Thyroid gland (tissue), 4 donors: ENCODE measurements at regions not wholly inside any gene's neighbourhood (a gene's known extent, or its start where the extent isn't known, plus 50 kb on each side); places are given as distances from the start of the nearest gene placed in this dataset.

Source experiments
- DNase-seq, 2 donors: peaks; one replicate each; pipeline ENCODE4 v3.0.0-alpha.2; 2019
- H3K27ac ChIP-seq, 3 donors: fragments of 200-600 bp; sonication (generic); 1 replicate in 2 of 3; 2 replicates in 1 of 3; pipeline ENCODE4 v1.5.1; 2016 to 2019; ENCODE audit warnings: mild to moderate bottlenecking in 1 of 3, moderate library complexity in 1 of 3
- H3K27me3 ChIP-seq: fragments of 200-600 bp; sonication (generic); one replicate; pipeline ENCODE4 v1.5.1; 2019
- H3K36me3 ChIP-seq, 2 donors: fragments of 200-600 bp; sonication (generic); one replicate each; pipeline ENCODE4 v1.5.1; 2016 to 2019
- H3K4me1 ChIP-seq, 2 donors: fragments of 200-600 bp; sonication (generic); one replicate each; pipeline ENCODE4 v1.5.1; 2017 to 2019
- H3K4me3 ChIP-seq, 3 donors: fragments of 200-600 bp; sonication (generic); replicated peaks in 1 of 3; 1 replicate in 2 of 3; 2 replicates in 1 of 3; pipeline ENCODE4 v1.5.1; 2016; ENCODE audit warnings: mild to moderate bottlenecking in 1 of 3
- H3K9me3 ChIP-seq: fragments of 200-600 bp; sonication (generic); one replicate; pipeline ENCODE4 v1.5.1; 2017
- POLR2A ChIP-seq, 2 donors: fragments of 450-650 bp; IDR thresholded peaks; one replicate each; pipeline ENCODE4 v1.6.1; 2017; ENCODE audit warnings: antibody characterized with exemption in 2 of 2, mild to moderate bottlenecking in 2 of 2, moderate library complexity in 1 of 2
- WGBS, 2 donors: methylation state at CpG; one replicate each; pipeline ENCODE4 v1.1.5; 2017; 5-methylcytosine and 5-hydroxymethylcytosine counted together
- intact Hi-C: fragments of 100-400 bp; cut with DNase I; formaldehyde crosslinking; loops from one replicate; pipeline ENCODE4 v1.15.1; 2023
- TF ChIP-seq, protein P1 (sequence below), 6 experiments: fragments of 200-600 bp in 3 of 6; fragments of 450-650 bp in 3 of 6; sonication (generic) in 3 of 6; IDR thresholded peaks; one replicate each; pipeline ENCODE4 v1.5.1; 2016 to 2019; ENCODE audit warnings: antibody characterized with exemption in 6 of 6, mild to moderate bottlenecking in 2 of 6, inconsistent platforms in 1 of 6, moderate library complexity in 1 of 6

- intact Hi-C loops: no loop called here
- 74 to 84% methylated on average over 3 of the region's 3 CpGs for WGBS, 2 donors
- H3K27me3 ChIP-seq: no peaks in the 10 kb centered on the region
- H3K27ac ChIP-seq: no peak overlapping the region
- no peaks in the 10 kb centered on the region for H3K4me1 ChIP-seq
- DNase-seq: no peak
- H3K36me3 ChIP-seq: no peaks in the 10 kb centered on the region
- no peak overlapping the region for H3K4me3 ChIP-seq
- no peaks in the 10 kb centered on the region for H3K9me3 ChIP-seq
- TF ChIP-seq POLR2A (IDR thresholded peaks at IDR 0.05): no peak
- TF ChIP-seq, protein P1, sequence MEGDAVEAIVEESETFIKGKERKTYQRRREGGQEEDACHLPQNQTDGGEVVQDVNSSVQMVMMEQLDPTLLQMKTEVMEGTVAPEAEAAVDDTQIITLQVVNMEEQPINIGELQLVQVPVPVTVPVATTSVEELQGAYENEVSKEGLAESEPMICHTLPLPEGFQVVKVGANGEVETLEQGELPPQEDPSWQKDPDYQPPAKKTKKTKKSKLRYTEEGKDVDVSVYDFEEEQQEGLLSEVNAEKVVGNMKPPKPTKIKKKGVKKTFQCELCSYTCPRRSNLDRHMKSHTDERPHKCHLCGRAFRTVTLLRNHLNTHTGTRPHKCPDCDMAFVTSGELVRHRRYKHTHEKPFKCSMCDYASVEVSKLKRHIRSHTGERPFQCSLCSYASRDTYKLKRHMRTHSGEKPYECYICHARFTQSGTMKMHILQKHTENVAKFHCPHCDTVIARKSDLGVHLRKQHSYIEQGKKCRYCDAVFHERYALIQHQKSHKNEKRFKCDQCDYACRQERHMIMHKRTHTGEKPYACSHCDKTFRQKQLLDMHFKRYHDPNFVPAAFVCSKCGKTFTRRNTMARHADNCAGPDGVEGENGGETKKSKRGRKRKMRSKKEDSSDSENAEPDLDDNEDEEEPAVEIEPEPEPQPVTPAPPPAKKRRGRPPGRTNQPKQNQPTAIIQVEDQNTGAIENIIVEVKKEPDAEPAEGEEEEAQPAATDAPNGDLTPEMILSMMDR (IDR thresholded peaks at IDR 0.05): no peak
Measured at GRCh38 chr6:113347436-113347835, 509.7 kb upstream of the MARCKS start.

DNA sequence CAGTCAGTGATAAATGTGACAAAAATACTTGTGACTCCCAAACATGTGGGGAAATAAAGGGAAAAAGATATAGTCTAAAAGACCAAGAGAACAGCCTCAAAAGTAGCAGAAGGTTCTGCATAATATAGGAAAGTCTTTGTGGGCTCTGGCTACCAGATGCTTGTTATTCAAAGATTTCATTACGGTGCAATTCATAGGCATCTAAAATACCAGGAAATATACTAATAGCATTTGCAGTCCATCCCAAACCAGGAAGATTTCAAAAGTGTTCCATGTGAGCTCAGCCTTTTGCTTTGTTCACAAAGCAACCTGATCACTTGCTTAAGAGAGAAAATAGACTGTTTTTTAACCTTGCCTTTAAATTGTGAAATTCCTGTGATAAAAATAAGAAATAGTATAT lies 506.7 kb upstream of the MARCKS start:
- no peaks in the 10 kb centered on the region for H3K4me1 ChIP-seq
- TF ChIP-seq, protein P1 (IDR thresholded peaks at IDR 0.05): no peak
- no peak for TF ChIP-seq POLR2A (IDR thresholded peaks at IDR 0.05)
- H3K36me3 ChIP-seq: no peaks in the 10 kb centered on the region
- DNase-seq: no peak
- no peak overlapping the region for H3K27ac ChIP-seq
- no peaks in the 10 kb centered on the region for H3K9me3 ChIP-seq
- WGBS, 2 donors: 0 to 84% methylated on average over 1 of the region's 1 CpG
- no peaks in the 10 kb centered on the region for H3K27me3 ChIP-seq
- intact Hi-C loops: no loop called here
- H3K4me3 ChIP-seq: no peak overlapping the region

GRCh38 chr6:113351173-113351834 lies 505.8 kb upstream of the MARCKS start:
- Histone ChIP-seq H3K36me3 (no peaks in the 10 kb centered on the region), H3K4me3 (no peak overlapping the region), H3K27ac (no peak overlapping the region), H3K4me1 (no peaks in the 10 kb centered on the region), H3K9me3 (no peaks in the 10 kb centered on the region), H3K27me3 (no peaks in the 10 kb centered on the region)
- DNase-seq: no peak
- WGBS, 2 donors: 73 to 75% methylated on average over 4 of the region's 4 CpGs
- intact Hi-C loops: no loop called here
- TF ChIP-seq, protein P1 (IDR thresholded peaks at IDR 0.05): no peak
- TF ChIP-seq POLR2A (IDR thresholded peaks at IDR 0.05): no peak

DNA sequence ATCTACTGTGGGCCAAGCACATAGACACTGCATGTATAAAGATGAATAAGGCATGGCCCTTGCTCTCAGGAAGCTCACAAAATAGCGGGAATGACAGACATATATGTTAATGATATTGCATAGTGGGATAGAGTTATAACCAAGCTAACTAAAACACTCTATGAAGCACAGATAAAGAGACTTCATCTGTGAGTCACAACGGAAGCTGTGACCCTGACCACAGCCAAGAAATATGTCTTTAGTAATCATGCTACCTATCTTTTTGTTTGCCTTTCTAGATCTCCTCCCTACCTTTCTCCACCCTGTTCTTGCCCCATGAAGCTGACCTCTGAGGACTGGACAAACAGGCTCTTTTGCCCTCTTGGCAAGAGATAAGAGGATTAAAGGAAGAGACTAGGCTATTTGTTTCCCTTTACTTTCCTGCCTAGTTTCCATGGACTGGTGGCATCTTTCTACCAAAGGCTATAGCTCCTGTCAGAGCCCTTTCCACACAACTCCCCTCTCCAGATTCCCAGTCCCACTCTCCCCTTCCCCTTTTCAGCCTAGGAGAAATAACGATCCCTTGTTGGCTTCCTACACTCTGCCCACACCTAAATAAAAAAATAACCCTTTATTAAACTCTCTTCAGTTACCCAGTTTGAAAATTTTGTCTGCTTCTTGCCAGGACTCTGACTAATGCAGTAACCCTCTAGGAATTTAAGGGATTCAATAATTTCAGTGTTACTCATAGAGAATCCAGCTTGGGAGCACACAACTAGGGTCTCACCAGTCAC lies 504.9 kb upstream of the MARCKS start:
- no peaks in the 10 kb centered on the region for H3K36me3 ChIP-seq
- DNase-seq: no peak
- H3K4me1 ChIP-seq: no peaks in the 10 kb centered on the region
- no peak overlapping the region for H3K4me3 ChIP-seq
- 74 to 80% methylated on average over 3 of the region's 3 CpGs for WGBS, 2 donors
- H3K27ac ChIP-seq: no peak overlapping the region
- TF ChIP-seq, protein P1 (IDR thresholded peaks at IDR 0.05): no peak
- no peak for TF ChIP-seq POLR2A (IDR thresholded peaks at IDR 0.05)
- H3K9me3 ChIP-seq: no peaks in the 10 kb centered on the region
- intact Hi-C loops: no loop called here
- H3K27me3 ChIP-seq: no peaks in the 10 kb centered on the region

DNA sequence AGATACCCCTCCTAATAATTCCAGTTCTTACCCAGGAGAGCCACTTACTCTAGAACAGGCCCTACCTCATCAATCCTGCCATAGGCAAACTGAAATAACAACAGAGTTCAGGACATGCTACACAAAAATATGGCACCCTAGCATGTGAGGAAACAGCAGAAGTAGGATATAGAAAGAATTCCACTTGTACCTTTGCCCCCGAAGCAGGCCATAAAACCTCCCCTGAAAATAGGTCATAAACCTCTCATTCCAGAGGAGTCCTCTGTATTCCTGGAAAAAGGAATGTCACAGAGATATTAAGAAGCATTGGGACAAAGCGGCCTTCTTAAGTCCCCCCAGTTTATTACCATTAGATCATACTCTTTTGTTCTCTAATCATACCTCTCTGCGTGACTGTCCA lies 504.3 kb upstream of the MARCKS start:
- TF ChIP-seq, protein P1 (IDR thresholded peaks at IDR 0.05): no peak
- TF ChIP-seq POLR2A (IDR thresholded peaks at IDR 0.05): no peak
- Histone ChIP-seq H3K36me3 (no peaks in the 10 kb centered on the region), H3K27me3 (no peaks in the 10 kb centered on the region), H3K27ac (no peak overlapping the region), H3K4me3 (no peak overlapping the region), H3K9me3 (no peaks in the 10 kb centered on the region), H3K4me1 (no peaks in the 10 kb centered on the region)
- DNase-seq: no peak
- intact Hi-C loops: no loop called here
- WGBS, 2 donors: 59 to 98% methylated on average over 3 of the region's 3 CpGs
